GM12878 (cell line): ENCODE measurements at regions not wholly inside any gene's neighbourhood (a gene's known extent, or its start where the extent isn't known, plus 50 kb on each side); places are given as distances from the start of the nearest gene placed in this dataset.

Experiments used
- ATAC-seq: fragments of 200-7000 bp; cut with Tn5 transposase; 3 replicates; pipeline ENCODE4 v1.9.1; 2020; ENCODE audit warnings: mild to moderate bottlenecking, moderate library complexity
- BruUV-seq: library from RNA; stranded (reverse); fragments of 400-500 nt; replicated peaks from 2 replicates; lab custom pipeline; 2021; lab: Mats Ljungman, UMichigan
- CTCF ChIA-PET: fragments of 300-600 bp; sonication (Branson Sonifier 250); formaldehyde crosslinking; extraction: SDS; loops from one replicate; lab custom pipeline; 2021; ENCODE audit warnings: inconsistent platforms; lab: Yijun Ruan, JAX
- POLR2A ChIA-PET: fragments of 350-600 bp; formaldehyde crosslinking; extraction: SDS; loops from one replicate; lab custom pipeline; 2021; ENCODE audit warnings: inconsistent platforms; lab: Charles Lee
- RAD21 ChIA-PET: fragments of 300-600 bp; sonication (Branson Sonifier 250); formaldehyde crosslinking; loops from one replicate; lab custom pipeline; 2023; ENCODE audit warnings: antibody characterized with exemption; ENCODE audit not compliant: unreplicated experiment; lab: Charles Lee
- SMC1A ChIA-PET: fragments of 300-600 bp; sonication (Branson Sonifier 250); formaldehyde crosslinking; loops from one replicate; lab custom pipeline; 2023; ENCODE audit not compliant: unreplicated experiment, uncharacterized antibody; lab: Charles Lee
- DNase-seq: peaks from one replicate; pipeline ENCODE4 v3.0.0-alpha.2; 2011; ENCODE audit warnings: low read depth, low spot score
- FAIRE-seq: peaks from 3 replicates; lab custom pipeline; 2011; peaks lifted over from hg19 to GRCh38; lab: Jason Lieb, UNC
- H2AFZ ChIP-seq: 2 replicates; pipeline ENCODE4 v1.6.0; 2011; ENCODE audit warnings: low read depth, low read length, control low read depth; ENCODE audit not compliant: control insufficient read depth
- H3K27ac ChIP-seq: 2 replicates; pipeline ENCODE4 v1.5.1; 2011; ENCODE audit warnings: control low read depth; ENCODE audit not compliant: control insufficient read depth, insufficient read depth
- H3K27me3 ChIP-seq, 2 experiments: replicated peaks in 1 of 2; 2 replicates each; pipeline versions ENCODE4 v1.6.0 to v1.6.1; 2011; ENCODE audit warnings: low read length in 1 of 2; ENCODE audit not compliant: control insufficient read depth in 2 of 2, insufficient read depth in 2 of 2
- H3K36me3 ChIP-seq, 2 experiments: 2 replicates each; pipeline ENCODE4 v1.5.1; 2011; ENCODE audit warnings: low read length in 1 of 2; ENCODE audit not compliant: control insufficient read depth in 2 of 2, insufficient read depth in 2 of 2
- H3K4me1 ChIP-seq: 2 replicates; pipeline ENCODE4 v1.6.1; 2011; ENCODE audit warnings: mild to moderate bottlenecking, low read length, moderate library complexity, mixed read lengths; ENCODE audit not compliant: control insufficient read depth, insufficient read depth
- H3K4me2 ChIP-seq: 2 replicates; pipeline ENCODE4 v1.6.0; 2011; ENCODE audit warnings: control low read depth; ENCODE audit not compliant: control insufficient read depth, insufficient read depth
- H3K4me3 ChIP-seq: fragments of 200-600 bp; sonication (generic); 2 replicates; pipeline ENCODE4 v1.5.1; 2016
- H3K79me2 ChIP-seq: 2 replicates; pipeline ENCODE4 v1.6.0; 2011; ENCODE audit warnings: low read length; ENCODE audit not compliant: control insufficient read depth, insufficient read depth
- H3K9ac ChIP-seq: 2 replicates; pipeline ENCODE4 v1.8.0; 2011; ENCODE audit warnings: low read length, control low read depth, mixed read lengths; ENCODE audit not compliant: control insufficient read depth, insufficient read depth
- H3K9me3 ChIP-seq: replicated peaks from 3 replicates; pipeline ENCODE4 v1.5.1; 2011; ENCODE audit warnings: mild to moderate bottlenecking, low read length; ENCODE audit not compliant: control insufficient read depth, insufficient read depth
- H4K20me1 ChIP-seq: 2 replicates; pipeline ENCODE4 v1.6.0; 2011; ENCODE audit not compliant: control insufficient read depth, insufficient read depth
- BACH1 ChIP-seq: fragments of 450-650 bp; IDR thresholded peaks from 2 replicates; pipeline ENCODE4 v1.6.1; 2017; ENCODE audit warnings: mild to moderate bottlenecking, borderline replicate concordance
- NR2F1 ChIP-seq: fragments of 450-650 bp; conservative IDR thresholded peaks from 2 replicates; pipeline ENCODE4 v1.6.1; 2017; ENCODE audit warnings: mild to moderate bottlenecking
- PBX3 ChIP-seq: IDR thresholded peaks from 2 replicates; pipeline ENCODE4 v1.6.1; 2011; ENCODE audit warnings: mild to moderate bottlenecking, low read depth, low read length, moderate library complexity; ENCODE audit not compliant: insufficient replicate concordance
- SKIL ChIP-seq: fragments of 450-650 bp; IDR thresholded peaks from 2 replicates; pipeline ENCODE4 v1.6.1; 2017; ENCODE audit warnings: mild to moderate bottlenecking, low read depth, inconsistent platforms; ENCODE audit not compliant: poor library complexity, severe bottlenecking
- YY1 ChIP-seq: IDR thresholded peaks from 2 replicates; pipeline ENCODE4 v1.6.1; 2011; ENCODE audit warnings: low read depth, mild to moderate bottlenecking, low read length
- ZBTB11 ChIP-seq: fragments of 450-650 bp; formaldehyde crosslinking; IDR thresholded peaks from 2 replicates; pipeline ENCODE4 v1.5.0; 2022; ENCODE audit warnings: mild to moderate bottlenecking, missing genetic modification characterization
- ZZZ3 ChIP-seq: IDR thresholded peaks from 2 replicates; pipeline ENCODE4 v1.6.1; 2011; ENCODE audit warnings: low read depth; ENCODE audit not compliant: control insufficient read depth, insufficient read length
- WGBS: methylation state at CpG from one replicate; pipeline ENCODE4 v1.1.6; 2016; ENCODE audit warnings: low lambda C conversion rate; ENCODE audit not compliant: insufficient replicate concordance, insufficient coverage; ENCODE audit errors: missing lambda C conversion rate; 5-methylcytosine and 5-hydroxymethylcytosine counted together
- in situ Hi-C: fragments of 300-500 bp; cut with MboI; formaldehyde crosslinking; loops from 9 replicates; pipeline ENCODE4 v1.14.3; 2018; ENCODE audit warnings: mixed read lengths
- intact Hi-C: fragments of 100-400 bp; cut with micrococcal nuclease; formaldehyde crosslinking; loops from one replicate; pipeline ENCODE4 v1.14.2; 2022; ENCODE audit not compliant: unreplicated experiment

GRCh38 chr18:77366067-77366719, 116.5 kb downstream of the GALR1 start (continued):
- no peak for TF ChIP-seq SKIL

- in situ Hi-C loops = no loop called here
- Histone ChIP-seq H3K4me2 (no peak overlapping the region), H4K20me1 (no peaks in the 10 kb centered on the region), H3K79me2 (no peaks in the 10 kb centered on the region), H3K4me1 (no peaks in the 10 kb centered on the region), H3K9ac (no peak overlapping the region), H2AFZ (no peak overlapping the region), H3K9me3 (peaks cover 2% of the 10 kb centered on the region; the same call in 2 of the 3 replicates), H3K36me3 (no peaks in the 10 kb centered on the region), H3K4me3 (no peak overlapping the region)
- no peak for FAIRE-seq
- CTCF ChIA-PET = interaction anchor here (0.6 to 1.0 kb wide), 2 partner anchors 564 to 1953 kb away, joined by 3 read pairs; no protein-coding TSS in a partner anchor
- RAD21 ChIA-PET = no interaction called here
- BruUV-seq = no TSS peak
- WGBS = 49% methylated on average over 27 of the region's 27 CpGs
- intact Hi-C loops = no loop called here
- SMC1A ChIA-PET = no interaction called here
- POLR2A ChIA-PET = interaction anchor here (0.6 kb wide), 1 partner anchor 108 kb away, joined by 3 read pairs; no protein-coding TSS in a partner anchor
- DNase-seq = no peak
- no peak for TF ChIP-seq NR2F1
- TF ChIP-seq YY1 = no peak
- TF ChIP-seq SKIL = no peak
- TF ChIP-seq BACH1 = no peak
- no peak for TF ChIP-seq ZBTB11 (CRISPR knock-in tag)
- TF ChIP-seq ZZZ3 = no peak
- no peak for TF ChIP-seq PBX3
- TF ChIP-seq, all 136 proteins: peak for 0
- Histone ChIP-seq H3K27me3 (no peaks in the 10 kb centered on the region; a peak in 1 of 4 replicates), H3K27ac (no peak overlapping the region)
- ATAC-seq = no peak
Observed at GRCh38 chr18:77366720-77367641, 117.3 kb downstream of the GALR1 start.
